ENCODE measurements at regions not wholly inside any gene's neighbourhood (a gene's known extent, or its start where the extent isn't known, plus 50 kb on each side); places are given as distances from the start of the nearest gene placed in this dataset.

GRCh38 chr4:1579901-1580691 is 104.0 kb downstream of the FAM53A start:
- H3K4me3 ChIP-seq (ENCODE audit: control insufficient read depth, low read depth, low read length), result peak overlapping the region; percentile 49
- TF ChIP-seq CTCF (conservative IDR thresholded peaks at IDR 0.05; ENCODE audit: control insufficient read depth, insufficient read depth, low read depth, low read length), result no peak
- peak; percentile 43 for DNase-seq (ENCODE audit: low read depth)

- peak overlapping the region; percentile 49 for H3K4me3 ChIP-seq (ENCODE audit: control insufficient read depth, low read depth, low read length)
- no peak for TF ChIP-seq CTCF (conservative IDR thresholded peaks at IDR 0.05; ENCODE audit: control insufficient read depth, insufficient read depth, low read depth, low read length)
- peak; percentile 84 for DNase-seq (ENCODE audit: low read depth)
Measured at GRCh38 chr4:1579001-1579900, 104.9 kb downstream of the FAM53A start.

- H3K4me3 ChIP-seq (ENCODE audit: control insufficient read depth, low read depth, low read length), result peak overlapping the region; percentile 3
- no peak for DNase-seq (ENCODE audit: low read depth)
- no peak for TF ChIP-seq CTCF (conservative IDR thresholded peaks at IDR 0.05; ENCODE audit: control insufficient read depth, insufficient read depth, low read depth, low read length)
Measured at GRCh38 chr4:1578251-1578773, 105.8 kb downstream of the FAM53A start.

GRCh38 chr4:1577822-1578217 is 106.3 kb downstream of the FAM53A start:
- H3K4me3 ChIP-seq (ENCODE audit: control insufficient read depth, low read depth, low read length), result no peak overlapping the region
- no peak for TF ChIP-seq CTCF (conservative IDR thresholded peaks at IDR 0.05; ENCODE audit: control insufficient read depth, insufficient read depth, low read depth, low read length)
- DNase-seq (ENCODE audit: low read depth), result no peak

GRCh38 chr4:1576961-1577821 is 106.9 kb downstream of the FAM53A start:
- H3K4me3 ChIP-seq (ENCODE audit: control insufficient read depth, low read depth, low read length), result no peak overlapping the region
- TF ChIP-seq CTCF (conservative IDR thresholded peaks at IDR 0.05; ENCODE audit: control insufficient read depth, insufficient read depth, low read depth, low read length), result no peak
- no peak for DNase-seq (ENCODE audit: low read depth)
